Neural cell (in vitro differentiated cells): ENCODE measurements at regions not wholly inside any gene's neighbourhood (a gene's known extent, or its start where the extent isn't known, plus 50 kb on each side); places are given as distances from the start of the nearest gene placed in this dataset.

ENCODE experiments used
- H2AFZ ChIP-seq: fragments of 200-600, 300-800 bp; sonication (generic), shearing (Covaris generic); 2 replicates; pipeline ENCODE4 v1.6.0; 2014; ENCODE audit warnings: low read depth, mild to moderate bottlenecking, antibody characterized with exemption, low read length, moderate library complexity
- H3F3A ChIP-seq: fragments of 200-600 bp; shearing (Covaris generic); 2 replicates; pipeline ENCODE4 v1.6.1; 2016; ENCODE audit warnings: mild to moderate bottlenecking, moderate library complexity, mixed read lengths, antibody characterized with exemption, low read length; ENCODE audit not compliant: insufficient read depth, poor library complexity, severe bottlenecking
- H3K27ac ChIP-seq: fragments of 200-600, 300-800 bp; sonication (generic), shearing (Covaris generic); 2 replicates; pipeline ENCODE4 v1.5.1; 2014; ENCODE audit warnings: mild to moderate bottlenecking, low read length, moderate library complexity
- H3K27me3 ChIP-seq: fragments of 300-800, 200-600 bp; sonication (generic), shearing (Covaris generic); 2 replicates; pipeline ENCODE4 v1.6.0; 2014; ENCODE audit warnings: mild to moderate bottlenecking, low read depth, low read length, moderate library complexity; ENCODE audit not compliant: insufficient read depth
- H3K36me3 ChIP-seq: fragments of 300-800, 200-600 bp; sonication (generic), shearing (Covaris generic); 2 replicates; pipeline ENCODE4 v1.5.1; 2014; ENCODE audit warnings: mild to moderate bottlenecking, antibody characterized with exemption, low read length, moderate library complexity; ENCODE audit not compliant: insufficient read depth
- H3K4me2 ChIP-seq: fragments of 300-800, 200-600 bp; sonication (generic), shearing (Covaris generic); 2 replicates; pipeline ENCODE4 v1.6.0; 2014; ENCODE audit warnings: mild to moderate bottlenecking, low read length
- H3K4me3 ChIP-seq: fragments of 300-800, 200-600 bp; sonication (generic), shearing (Covaris generic); 2 replicates; pipeline ENCODE4 v1.5.1; 2014; ENCODE audit warnings: mild to moderate bottlenecking, low read length, moderate library complexity
- H3K79me2 ChIP-seq: fragments of 200-600 bp; shearing (Covaris generic); replicated peaks from 2 replicates; pipeline ENCODE4 v1.6.0; 2014; ENCODE audit warnings: mild to moderate bottlenecking, low read length, moderate library complexity; ENCODE audit not compliant: insufficient read depth
- H3K9ac ChIP-seq: fragments of 300-800, 200-600 bp; sonication (generic), shearing (Covaris generic); 2 replicates; pipeline ENCODE4 v1.6.1; 2016; ENCODE audit warnings: mild to moderate bottlenecking, low read length, mixed read lengths
- H3K9me2 ChIP-seq: fragments of 200-600 bp; shearing (Covaris generic); 2 replicates; pipeline ENCODE4 v1.6.1; 2016; ENCODE audit warnings: mild to moderate bottlenecking, low read length, mixed read lengths; ENCODE audit not compliant: insufficient read depth
- H3K9me3 ChIP-seq: fragments of 200-600, 300-800 bp; sonication (generic), shearing (Covaris generic); 2 replicates; pipeline ENCODE4 v1.6.1; 2016; ENCODE audit warnings: mild to moderate bottlenecking, mixed run types, low read length, moderate library complexity, mixed read lengths
- H4K20me1 ChIP-seq: fragments of 200-600 bp; shearing (Covaris generic); 2 replicates; pipeline ENCODE4 v1.6.1; 2016; ENCODE audit warnings: mild to moderate bottlenecking, mixed run types; ENCODE audit not compliant: insufficient read depth
- CTCF ChIP-seq: fragments of 450-650 bp; IDR thresholded peaks from 2 replicates; pipeline ENCODE4 v1.5.1; 2014; ENCODE audit warnings: antibody characterized with exemption, mild to moderate bottlenecking, moderate library complexity; ENCODE audit not compliant: poor library complexity, severe bottlenecking
- EP300 ChIP-seq: fragments of 450-650 bp; conservative IDR thresholded peaks from 2 replicates; pipeline ENCODE4 v1.6.1; 2014; ENCODE audit warnings: antibody characterized with exemption, mild to moderate bottlenecking, moderate library complexity; ENCODE audit not compliant: poor library complexity, severe bottlenecking
- EZH2 ChIP-seq: fragments of 200-600, 300-800 bp; shearing (Covaris generic), sonication (generic); IDR thresholded peaks from 2 replicates; pipeline ENCODE4 v1.6.1; 2014; ENCODE audit warnings: antibody characterized with exemption, low read length, borderline replicate concordance, mild to moderate bottlenecking; ENCODE audit not compliant: insufficient read depth, poor library complexity, severe bottlenecking
- MXI1 ChIP-seq: fragments of 450-650 bp; conservative IDR thresholded peaks from 2 replicates; pipeline ENCODE4 v1.6.1; 2014; ENCODE audit warnings: antibody characterized with exemption, mild to moderate bottlenecking; ENCODE audit not compliant: poor library complexity, severe bottlenecking
- POLR2AphosphoS5 ChIP-seq: IDR thresholded peaks from 2 replicates; pipeline ENCODE4 v1.6.1; 2012
- RAD21 ChIP-seq: fragments of 450-650 bp; conservative IDR thresholded peaks from 2 replicates; pipeline ENCODE4 v1.6.1; 2014; ENCODE audit warnings: antibody characterized with exemption, mild to moderate bottlenecking, moderate library complexity
- REST ChIP-seq: IDR thresholded peaks from 2 replicates; pipeline ENCODE4 v1.6.1; 2012; ENCODE audit warnings: borderline replicate concordance
- SMC3 ChIP-seq: fragments of 450-650 bp; conservative IDR thresholded peaks from 2 replicates; pipeline ENCODE4 v1.6.1; 2014; ENCODE audit warnings: antibody characterized with exemption, mild to moderate bottlenecking, moderate library complexity; ENCODE audit not compliant: poor library complexity
- TAF1 ChIP-seq: IDR thresholded peaks from 2 replicates; pipeline ENCODE4 v1.6.1; 2012; ENCODE audit warnings: low read depth

- H3K79me2 ChIP-seq, result no peaks in the 10 kb centered on the region
- H3K9me2 ChIP-seq, result no peaks in the 10 kb centered on the region
- TF ChIP-seq REST (no peak), CTCF (no peak), TAF1 (no peak), MXI1 (no peak), POLR2AphosphoS5 (no peak), RAD21 (no peak)
- H3K4me2 ChIP-seq, result no peak overlapping the region
- H3K9me3 ChIP-seq, result no peaks in the 10 kb centered on the region
- H4K20me1 ChIP-seq, result no peaks in the 10 kb centered on the region
- H3K9ac ChIP-seq, result no peak overlapping the region
- H3K27ac ChIP-seq, result no peak overlapping the region
- H3K4me3 ChIP-seq, result no peak overlapping the region
- H3K27me3 ChIP-seq, result no peaks in the 10 kb centered on the region
- H2AFZ ChIP-seq, result no peak overlapping the region
- H3F3A ChIP-seq, result no peaks in the 10 kb centered on the region
- H3K36me3 ChIP-seq, result no peaks in the 10 kb centered on the region
Observed at GRCh38 chr16:48865520-48865919, 255.5 kb upstream of the N4BP1 start.

- Histone ChIP-seq H2AFZ (no peak overlapping the region), H3K36me3 (no peaks in the 10 kb centered on the region), H3K27me3 (no peaks in the 10 kb centered on the region), H3K27ac (no peak overlapping the region), H3K9me3 (no peaks in the 10 kb centered on the region), H3K9me2 (no peaks in the 10 kb centered on the region), H3K4me2 (no peak overlapping the region), H4K20me1 (no peaks in the 10 kb centered on the region), H3K79me2 (no peaks in the 10 kb centered on the region), H3K9ac (no peak overlapping the region), H3F3A (no peaks in the 10 kb centered on the region), H3K4me3 (no peak overlapping the region)
- TF ChIP-seq SMC3 (no peak), EP300 (no peak), MXI1 (no peak), REST (no peak), RAD21 (no peak), POLR2AphosphoS5 (no peak), TAF1 (no peak), CTCF (no peak), EZH2 (no peak)
Observed at GRCh38 chr16:48864055-48864454, 254.1 kb upstream of the N4BP1 start.
